H9 (cell line): ENCODE measurements at regions not wholly inside any gene's neighbourhood (a gene's known extent, or its start where the extent isn't known, plus 50 kb on each side); places are given as distances from the start of the nearest gene placed in this dataset.

Source experiments
- DNase-seq: peaks from one replicate; pipeline ENCODE4 v3.0.0-alpha.2; 2017
- H2AFZ ChIP-seq: one replicate; pipeline ENCODE4 v1.6.1; 2013; ENCODE audit warnings: mild to moderate bottlenecking, low read length, control low read depth, moderate library complexity
- H2AK5ac ChIP-seq: 2 replicates; pipeline ENCODE4 v1.6.1; 2013; ENCODE audit warnings: low read length, control low read depth, mixed read lengths; ENCODE audit not compliant: insufficient read length
- H2BK120ac ChIP-seq: one replicate; pipeline ENCODE4 v1.6.1; 2013; ENCODE audit warnings: low read depth, mild to moderate bottlenecking, low read length, control low read depth, inconsistent platforms; ENCODE audit not compliant: poor library complexity, severe bottlenecking
- H2BK12ac ChIP-seq: 2 replicates; pipeline ENCODE4 v1.6.1; 2013; ENCODE audit warnings: low read length, control low read depth, mixed read lengths, low read depth; ENCODE audit not compliant: insufficient read length
- H2BK15ac ChIP-seq: 2 replicates; pipeline ENCODE4 v1.6.1; 2013; ENCODE audit warnings: low read depth, low read length, control low read depth
- H2BK20ac ChIP-seq: one replicate; pipeline ENCODE4 v1.6.1; 2013; ENCODE audit warnings: low read depth, mild to moderate bottlenecking, low read length, control low read depth, inconsistent platforms; ENCODE audit not compliant: poor library complexity, severe bottlenecking
- H2BK5ac ChIP-seq: 2 replicates; pipeline ENCODE4 v1.6.1; 2013; ENCODE audit warnings: low read length, control low read depth, mixed read lengths; ENCODE audit not compliant: insufficient read length
- H3K14ac ChIP-seq: 2 replicates; pipeline ENCODE4 v1.6.1; 2013; ENCODE audit warnings: low read length, control low read depth; ENCODE audit not compliant: insufficient read depth
- H3K18ac ChIP-seq: 2 replicates; pipeline ENCODE4 v1.6.1; 2013; ENCODE audit warnings: low read depth, mild to moderate bottlenecking, mixed read lengths, low read length, control low read depth; ENCODE audit not compliant: insufficient read length
- H3K23ac ChIP-seq: 2 replicates; pipeline ENCODE4 v1.6.1; 2013; ENCODE audit warnings: low read length, control low read depth, mixed read lengths, low read depth; ENCODE audit not compliant: insufficient read length
- H3K23me2 ChIP-seq: 2 replicates; pipeline ENCODE4 v1.6.1; 2013; ENCODE audit warnings: low read depth, mild to moderate bottlenecking, mixed read lengths, low read length, control low read depth; ENCODE audit not compliant: insufficient read length, poor library complexity, severe bottlenecking
- H3K27ac ChIP-seq: 2 replicates; pipeline ENCODE4 v1.5.1; 2013; ENCODE audit warnings: low read length, control low read depth, mixed read lengths, low read depth; ENCODE audit not compliant: insufficient read length
- H3K27me3 ChIP-seq: 2 replicates; pipeline ENCODE4 v1.6.1; 2013; ENCODE audit warnings: low read length, control low read depth, inconsistent platforms; ENCODE audit not compliant: insufficient read depth
- H3K4ac ChIP-seq: 2 replicates; pipeline ENCODE4 v1.6.1; 2013; ENCODE audit warnings: low read depth, mild to moderate bottlenecking, control low read depth, inconsistent platforms, low read length, moderate library complexity
- H3K4me1 ChIP-seq: 2 replicates; pipeline ENCODE4 v1.6.1; 2013; ENCODE audit warnings: low read length, control low read depth, inconsistent platforms; ENCODE audit not compliant: insufficient read depth
- H3K4me2 ChIP-seq: 2 replicates; pipeline ENCODE4 v1.6.1; 2013; ENCODE audit warnings: low read length, control low read depth, mixed read lengths; ENCODE audit not compliant: insufficient read length, insufficient read depth
- H3K56ac ChIP-seq: 2 replicates; pipeline ENCODE4 v1.6.1; 2013; ENCODE audit warnings: low read depth, mild to moderate bottlenecking, mixed read lengths, low read length, control low read depth; ENCODE audit not compliant: insufficient read length
- H3K79me1 ChIP-seq: 2 replicates; pipeline ENCODE4 v1.6.1; 2013; ENCODE audit warnings: low read depth, mild to moderate bottlenecking, moderate library complexity, low read length, control low read depth, inconsistent platforms; ENCODE audit not compliant: insufficient read depth, poor library complexity, severe bottlenecking
- H3K79me2 ChIP-seq: 2 replicates; pipeline ENCODE4 v1.6.1; 2013; ENCODE audit warnings: low read length, control low read depth, inconsistent platforms; ENCODE audit not compliant: insufficient read depth
- H3K9ac ChIP-seq: 2 replicates; pipeline ENCODE4 v1.6.1; 2013; ENCODE audit warnings: low read length, control low read depth, mixed read lengths; ENCODE audit not compliant: insufficient read length; ENCODE audit errors: extremely low read depth
- H3K9me3 ChIP-seq: one replicate; pipeline ENCODE4 v1.6.1; 2013; ENCODE audit warnings: low read depth, low read length, inconsistent platforms; ENCODE audit not compliant: control insufficient read depth
- H3T11ph ChIP-seq: one replicate; pipeline ENCODE4 v1.6.1; 2013; ENCODE audit warnings: mild to moderate bottlenecking, low read length, control low read depth, inconsistent platforms
- H4K20me1 ChIP-seq: one replicate; pipeline ENCODE4 v1.6.1; 2013; ENCODE audit not compliant: control insufficient read depth, insufficient read length, insufficient read depth
- H4K5ac ChIP-seq: 2 replicates; pipeline ENCODE4 v1.6.1; 2013; ENCODE audit warnings: low read depth, mild to moderate bottlenecking, mixed read lengths, low read length, control low read depth; ENCODE audit not compliant: insufficient read length
- H4K8ac ChIP-seq: replicated peaks from 2 replicates; pipeline ENCODE4 v1.6.1; 2013; ENCODE audit warnings: low read length, control low read depth, mixed read lengths, low read depth; ENCODE audit not compliant: insufficient read length
- H4K91ac ChIP-seq: 2 replicates; pipeline ENCODE4 v1.6.1; 2013; ENCODE audit warnings: low read depth, mild to moderate bottlenecking, moderate library complexity, mixed read lengths, low read length, control low read depth; ENCODE audit not compliant: insufficient read length
- H3K27ac Mint-ChIP-seq, 3 experiments: 2 replicates in 2 of 3; 3 replicates in 1 of 3; pipeline ENCODE4 v1.8.0; 2020 to 2021; ENCODE audit warnings: mixed read lengths in 3 of 3, mild to moderate bottlenecking in 1 of 3, moderate library complexity in 1 of 3
- H3K27me3 Mint-ChIP-seq: 2 replicates; pipeline ENCODE4 v1.8.0; 2021; ENCODE audit warnings: low read depth, mild to moderate bottlenecking, moderate library complexity, mixed read lengths
- H3K36me3 Mint-ChIP-seq, 3 experiments: 2 replicates in 2 of 3; 3 replicates in 1 of 3; pipeline ENCODE4 v1.8.0; 2020 to 2021; ENCODE audit warnings: low read depth in 3 of 3, mixed read lengths in 3 of 3; ENCODE audit not compliant: insufficient read depth in 1 of 3
- H3K4me1 Mint-ChIP-seq, 2 experiments: 2 replicates each; pipeline ENCODE4 v1.8.0; 2020; ENCODE audit warnings: mixed read lengths in 2 of 2
- H3K4me3 Mint-ChIP-seq, 2 experiments: 2 replicates in 1 of 2; 3 replicates in 1 of 2; pipeline ENCODE4 v1.8.0; 2020 to 2021; ENCODE audit warnings: mild to moderate bottlenecking in 2 of 2, mixed read lengths in 2 of 2, moderate library complexity in 1 of 2
- H3K9me3 Mint-ChIP-seq, 2 experiments: 2 replicates in 1 of 2; 3 replicates in 1 of 2; pipeline ENCODE4 v1.8.0; 2020; ENCODE audit warnings: mild to moderate bottlenecking in 2 of 2, mixed read lengths in 2 of 2, moderate library complexity in 1 of 2
- TF ChIP-seq, protein P1 (sequence below): fragments of 200-600 bp; sonication (generic); conservative IDR thresholded peaks from 3 replicates; pipeline ENCODE4 v1.8.0; 2021; ENCODE audit warnings: antibody characterized with exemption, mild to moderate bottlenecking

DNA sequence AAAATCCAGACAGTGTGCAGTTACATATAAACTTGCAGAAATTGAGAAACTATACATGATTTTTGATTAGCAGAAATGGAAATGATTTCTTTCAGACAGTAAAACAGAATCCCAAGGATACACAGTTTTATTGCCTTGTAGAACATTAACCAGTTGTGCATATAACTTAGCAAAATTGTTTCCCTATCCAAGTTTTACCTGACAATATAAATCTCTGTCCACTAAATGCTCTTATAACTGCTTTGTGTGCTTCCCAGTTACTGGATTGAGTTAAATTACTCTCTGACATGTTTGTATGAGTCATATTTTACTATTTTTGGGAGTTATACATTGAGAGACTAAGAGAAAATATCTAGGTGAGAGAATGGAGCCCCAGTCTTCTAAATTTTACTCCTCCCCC, 563.4 kb downstream of the SH2D4B start:
- Histone ChIP-seq H3K56ac (no peak overlapping the region), H3K27ac (no peak overlapping the region), H4K20me1 (no peaks in the 10 kb centered on the region), H3K4me2 (no peak overlapping the region), H4K5ac (no peak overlapping the region), H2BK12ac (no peak overlapping the region), H2BK5ac (no peak overlapping the region), H3K14ac (no peak overlapping the region), H3K4ac (no peak overlapping the region), H2BK20ac (no peak overlapping the region), H3K9me3 (no peaks in the 10 kb centered on the region), H2BK15ac (no peak overlapping the region), H4K91ac (no peak overlapping the region), H3K23ac (no peak overlapping the region), H3K27me3 (no peaks in the 10 kb centered on the region), H3K79me2 (no peaks in the 10 kb centered on the region), H2AFZ (no peak overlapping the region), H2AK5ac (no peak overlapping the region), H3K4me1 (no peaks in the 10 kb centered on the region), H3T11ph (no peak overlapping the region), H3K23me2 (no peaks in the 10 kb centered on the region), H3K79me1 (no peaks in the 10 kb centered on the region), H2BK120ac (no peak overlapping the region), H3K9ac (no peak overlapping the region), H3K18ac (no peak overlapping the region), H4K8ac (no peak overlapping the region)
- H3K4me3 Mint-ChIP-seq, result no peak overlapping the region
- H3K27ac Mint-ChIP-seq, result no peak overlapping the region
- H3K36me3 Mint-ChIP-seq, result no peaks in the 10 kb centered on the region
- no peaks in the 10 kb centered on the region for H3K9me3 Mint-ChIP-seq
- H3K27me3 Mint-ChIP-seq, result no peaks in the 10 kb centered on the region; the same call in 1 of the 2 replicates
- TF ChIP-seq, protein P1, sequence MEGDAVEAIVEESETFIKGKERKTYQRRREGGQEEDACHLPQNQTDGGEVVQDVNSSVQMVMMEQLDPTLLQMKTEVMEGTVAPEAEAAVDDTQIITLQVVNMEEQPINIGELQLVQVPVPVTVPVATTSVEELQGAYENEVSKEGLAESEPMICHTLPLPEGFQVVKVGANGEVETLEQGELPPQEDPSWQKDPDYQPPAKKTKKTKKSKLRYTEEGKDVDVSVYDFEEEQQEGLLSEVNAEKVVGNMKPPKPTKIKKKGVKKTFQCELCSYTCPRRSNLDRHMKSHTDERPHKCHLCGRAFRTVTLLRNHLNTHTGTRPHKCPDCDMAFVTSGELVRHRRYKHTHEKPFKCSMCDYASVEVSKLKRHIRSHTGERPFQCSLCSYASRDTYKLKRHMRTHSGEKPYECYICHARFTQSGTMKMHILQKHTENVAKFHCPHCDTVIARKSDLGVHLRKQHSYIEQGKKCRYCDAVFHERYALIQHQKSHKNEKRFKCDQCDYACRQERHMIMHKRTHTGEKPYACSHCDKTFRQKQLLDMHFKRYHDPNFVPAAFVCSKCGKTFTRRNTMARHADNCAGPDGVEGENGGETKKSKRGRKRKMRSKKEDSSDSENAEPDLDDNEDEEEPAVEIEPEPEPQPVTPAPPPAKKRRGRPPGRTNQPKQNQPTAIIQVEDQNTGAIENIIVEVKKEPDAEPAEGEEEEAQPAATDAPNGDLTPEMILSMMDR, result no peak
- no peak for DNase-seq
- H3K4me1 Mint-ChIP-seq, result no peaks in the 10 kb centered on the region
